IPS-20b (cell line): ENCODE measurements at regions not wholly inside any gene's neighbourhood (a gene's known extent, or its start where the extent isn't known, plus 50 kb on each side); places are given as distances from the start of the nearest gene placed in this dataset.

Experiments
- H3K27ac ChIP-seq: one replicate; pipeline ENCODE4 v1.5.1; 2013; ENCODE audit warnings: low read length
- H3K27me3 ChIP-seq: 2 replicates; pipeline ENCODE4 v1.6.1; 2013; ENCODE audit warnings: mild to moderate bottlenecking, low read length, inconsistent platforms; ENCODE audit not compliant: insufficient read depth
- H3K36me3 ChIP-seq: 2 replicates; pipeline ENCODE4 v1.6.1; 2013; ENCODE audit warnings: low read depth, mild to moderate bottlenecking, inconsistent platforms, low read length, moderate library complexity; ENCODE audit not compliant: insufficient read depth
- H3K4me1 ChIP-seq: 2 replicates; pipeline ENCODE4 v1.6.1; 2013; ENCODE audit warnings: mild to moderate bottlenecking, control low read depth, inconsistent platforms, low read length, moderate library complexity; ENCODE audit not compliant: insufficient read depth
- H3K4me3 ChIP-seq: 2 replicates; pipeline ENCODE4 v1.5.1; 2013; ENCODE audit warnings: mild to moderate bottlenecking, low read length, inconsistent platforms
- H3K9ac ChIP-seq: 2 replicates; pipeline ENCODE4 v1.6.1; 2013; ENCODE audit warnings: low read depth, mild to moderate bottlenecking, inconsistent platforms, low read length, moderate library complexity
- H3K9me3 ChIP-seq: 2 replicates; pipeline ENCODE4 v1.6.1; 2013; ENCODE audit warnings: mild to moderate bottlenecking, low read depth, low read length, inconsistent platforms; ENCODE audit not compliant: insufficient read depth

DNA sequence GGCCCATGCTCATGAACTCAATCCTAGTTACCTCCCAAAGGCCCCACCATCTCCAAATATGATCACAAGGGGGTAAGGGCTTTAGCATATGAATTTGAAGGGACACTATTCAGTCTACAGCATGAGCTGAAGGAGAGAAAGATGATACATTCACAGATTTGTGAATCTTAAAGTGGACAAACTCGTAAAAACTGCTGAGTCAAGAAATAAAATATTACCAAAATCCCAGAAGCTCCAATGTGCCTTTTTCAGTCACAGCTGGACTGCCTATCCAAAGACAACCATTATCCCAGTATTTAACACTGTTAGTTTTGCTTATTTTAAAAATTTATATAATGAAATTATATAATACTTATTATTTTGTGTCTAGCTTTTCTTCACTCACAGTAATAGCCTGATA, 109.0 kb downstream of the CXXC4 start:
- no peaks in the 10 kb centered on the region for H3K36me3 ChIP-seq

DNA sequence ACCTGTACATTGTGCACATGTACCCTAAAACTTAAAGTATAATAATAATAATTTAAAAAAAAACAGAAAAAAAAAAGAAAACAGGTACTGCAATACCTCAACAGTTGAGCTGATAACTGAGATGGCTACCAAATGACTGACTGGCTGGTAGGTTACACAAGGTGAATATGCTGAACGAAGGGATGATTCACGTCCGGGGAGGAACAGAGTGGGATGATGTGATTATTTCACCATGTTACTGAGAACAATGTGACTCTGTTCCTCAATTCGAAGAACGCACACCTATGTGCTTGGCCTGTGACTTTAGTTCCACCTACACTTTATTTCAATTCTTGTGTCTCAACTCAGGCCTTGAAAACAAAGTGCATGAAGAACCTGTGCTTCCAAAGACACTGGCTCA, 111.7 kb downstream of the CXXC4 start:
- H3K9me3 ChIP-seq, result no peaks in the 10 kb centered on the region
- no peak overlapping the region for H3K4me3 ChIP-seq
- H3K36me3 ChIP-seq, result no peaks in the 10 kb centered on the region
- H3K27me3 ChIP-seq, result no peaks in the 10 kb centered on the region
- H3K4me1 ChIP-seq, result no peaks in the 10 kb centered on the region
- H3K9ac ChIP-seq, result no peak overlapping the region
- no peak overlapping the region for H3K27ac ChIP-seq

More for the DNA sequence above, 109.0 kb downstream of the CXXC4 start:
- Histone ChIP-seq H3K9me3 (no peaks in the 10 kb centered on the region), H3K27me3 (no peaks in the 10 kb centered on the region), H3K4me1 (no peaks in the 10 kb centered on the region), H3K4me3 (no peak overlapping the region), H3K9ac (no peak overlapping the region), H3K27ac (no peak overlapping the region)

DNA sequence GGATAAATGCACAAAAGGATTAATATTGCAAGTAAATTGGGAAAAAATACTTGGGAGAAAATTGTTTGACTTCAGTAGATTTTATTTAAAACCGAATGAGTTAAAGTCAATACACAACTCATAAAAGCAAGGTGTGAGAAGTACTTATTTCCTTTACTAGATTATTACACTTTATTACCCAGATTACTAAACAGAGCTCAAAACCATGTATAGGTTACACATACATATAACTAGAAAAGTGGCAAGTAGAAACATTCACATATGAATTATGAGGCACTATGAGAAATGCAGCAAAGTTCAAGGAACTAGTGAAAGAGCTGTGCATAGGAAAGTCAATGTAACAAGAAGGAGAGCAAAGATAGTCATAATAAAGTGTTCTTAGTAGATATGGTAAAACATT, 113.0 kb downstream of the CXXC4 start:
- Histone ChIP-seq H3K9ac (no peak overlapping the region), H3K36me3 (no peaks in the 10 kb centered on the region), H3K4me1 (no peaks in the 10 kb centered on the region), H3K9me3 (no peaks in the 10 kb centered on the region), H3K27ac (no peak overlapping the region), H3K27me3 (no peaks in the 10 kb centered on the region), H3K4me3 (no peak overlapping the region)

DNA sequence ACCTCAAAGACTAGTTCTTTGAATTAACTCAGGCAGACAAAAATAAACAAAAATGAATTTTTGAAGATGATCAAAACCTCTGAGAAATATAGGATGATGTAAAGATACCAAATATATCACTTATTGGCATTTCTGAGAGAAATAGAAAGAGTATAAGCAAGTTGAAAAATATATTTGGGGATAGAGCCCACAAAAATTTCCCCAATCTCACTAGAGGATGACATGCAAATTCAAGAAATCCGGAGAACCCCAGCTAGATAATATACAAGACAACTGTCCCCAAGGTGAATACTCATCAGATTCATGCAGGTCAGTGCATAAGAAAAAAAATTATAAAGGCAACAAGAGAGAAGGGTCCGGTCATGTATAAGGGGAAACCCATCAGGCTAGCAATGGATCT, 129.1 kb downstream of the CXXC4 start:
- Histone ChIP-seq H3K9me3 (no peaks in the 10 kb centered on the region), H3K9ac (no peak overlapping the region), H3K27ac (no peak overlapping the region), H3K4me3 (no peak overlapping the region), H3K36me3 (no peaks in the 10 kb centered on the region), H3K4me1 (no peaks in the 10 kb centered on the region), H3K27me3 (no peaks in the 10 kb centered on the region)

DNA sequence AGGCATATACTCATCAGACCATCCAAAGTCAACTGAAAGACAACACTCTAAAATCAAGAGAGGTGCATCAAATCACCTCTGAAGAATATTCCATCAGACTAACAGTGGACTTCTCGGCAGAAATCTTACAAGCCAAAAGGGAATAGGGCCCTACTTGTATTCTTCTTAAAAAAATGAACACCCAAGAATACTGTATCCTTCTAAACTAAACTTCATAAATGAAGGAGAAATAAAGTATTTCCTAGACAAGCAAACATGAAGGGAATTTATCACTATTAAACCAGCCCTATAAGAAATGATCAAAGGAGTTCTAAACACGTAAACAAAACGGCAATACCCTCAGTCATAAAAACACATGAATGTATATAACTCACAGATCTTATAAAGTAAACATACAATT, 141.2 kb downstream of the CXXC4 start:
- no peaks in the 10 kb centered on the region for H3K36me3 ChIP-seq
- H3K4me1 ChIP-seq, result no peaks in the 10 kb centered on the region
- no peak overlapping the region for H3K4me3 ChIP-seq
- H3K9me3 ChIP-seq, result peaks cover 3% of the 10 kb centered on the region; the same call in 1 of the 2 replicates
- no peak overlapping the region for H3K27ac ChIP-seq
- no peak overlapping the region for H3K9ac ChIP-seq
- no peaks in the 10 kb centered on the region for H3K27me3 ChIP-seq

DNA sequence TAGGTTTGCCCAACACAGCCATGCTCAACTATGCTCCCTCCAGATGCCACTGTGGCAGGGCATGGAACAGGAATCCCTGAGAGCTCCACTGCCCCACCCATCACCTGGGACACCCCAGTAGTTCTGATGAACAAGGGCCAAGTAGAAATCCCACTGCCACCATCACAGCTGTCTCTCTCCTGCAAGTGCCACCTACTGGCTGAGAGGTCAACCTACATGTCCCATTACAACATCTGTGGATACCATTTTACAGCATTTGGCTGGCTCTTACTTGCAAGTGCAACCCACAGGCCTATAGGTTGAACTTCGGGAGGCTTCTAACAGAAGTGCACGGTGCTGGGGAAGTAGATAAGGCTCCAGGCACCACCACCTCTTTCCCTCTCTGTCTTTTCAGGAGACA, 142.5 kb downstream of the CXXC4 start:
- no peak overlapping the region for H3K4me3 ChIP-seq
- H3K36me3 ChIP-seq, result no peaks in the 10 kb centered on the region
- no peaks in the 10 kb centered on the region for H3K4me1 ChIP-seq
- H3K27ac ChIP-seq, result no peak overlapping the region
- H3K27me3 ChIP-seq, result no peaks in the 10 kb centered on the region
- H3K9me3 ChIP-seq, result peaks cover 2% of the 10 kb centered on the region; the same call in 1 of the 2 replicates
- H3K9ac ChIP-seq, result no peak overlapping the region

DNA sequence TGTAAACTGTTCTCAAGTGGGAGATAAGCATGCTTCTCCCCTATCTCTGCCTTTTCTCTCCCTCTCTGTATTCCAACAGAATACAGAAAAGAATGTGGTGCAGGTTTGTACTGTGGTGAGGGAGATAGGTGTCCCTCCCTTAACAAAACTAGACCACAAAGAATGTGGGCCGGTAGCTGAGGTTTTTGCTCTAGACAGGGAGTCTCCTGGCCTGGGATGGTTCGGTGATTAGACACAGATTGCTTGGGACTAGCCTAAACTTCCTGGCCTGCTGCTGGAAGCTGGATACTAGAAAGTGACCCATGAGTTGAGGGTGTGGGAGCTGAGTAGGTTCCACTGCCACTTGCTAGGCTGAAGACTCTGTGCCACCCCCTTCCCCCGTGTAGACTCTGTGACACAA, 143.0 kb downstream of the CXXC4 start:
- Histone ChIP-seq H3K27ac (no peak overlapping the region), H3K27me3 (no peaks in the 10 kb centered on the region), H3K4me1 (no peaks in the 10 kb centered on the region), H3K9ac (no peak overlapping the region), H3K4me3 (no peak overlapping the region), H3K36me3 (no peaks in the 10 kb centered on the region), H3K9me3 (no peaks in the 10 kb centered on the region)

DNA sequence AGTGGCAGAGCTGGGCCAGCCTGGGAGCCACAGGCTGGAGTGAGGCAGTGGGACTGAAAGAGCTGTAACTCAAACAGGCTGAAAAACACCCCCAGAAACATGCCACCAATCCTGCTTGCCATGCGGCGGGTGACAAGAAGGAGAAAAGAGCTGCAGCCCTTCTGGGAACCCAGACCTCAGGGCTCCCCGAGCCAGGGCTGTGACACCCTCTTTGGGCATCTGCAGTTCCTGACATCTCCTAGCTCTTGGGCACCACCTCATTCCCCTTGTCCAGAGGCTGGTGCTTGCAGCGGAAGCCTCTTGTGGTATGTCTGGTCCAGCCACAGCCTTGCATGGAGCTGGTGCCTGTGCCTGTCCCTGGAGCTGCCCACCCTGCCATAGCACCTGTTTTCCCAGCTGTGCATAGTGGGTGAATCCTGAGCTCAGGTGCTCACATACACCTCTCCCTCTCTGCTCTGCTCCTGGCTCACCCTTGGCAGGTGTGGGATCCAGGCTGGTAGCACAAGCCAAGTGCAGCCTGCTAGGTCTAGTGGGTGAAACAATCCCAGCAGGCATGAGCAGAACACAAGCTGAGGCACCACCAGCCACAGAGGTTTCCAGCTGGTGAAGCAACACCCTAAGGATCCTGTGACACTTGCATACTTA, 149.0 kb downstream of the CXXC4 start:
- H3K9me3 ChIP-seq, result no peaks in the 10 kb centered on the region
- H3K4me1 ChIP-seq, result no peaks in the 10 kb centered on the region
- H3K27me3 ChIP-seq, result no peaks in the 10 kb centered on the region
- H3K27ac ChIP-seq, result no peak overlapping the region
- H3K36me3 ChIP-seq, result no peaks in the 10 kb centered on the region
- no peak overlapping the region for H3K9ac ChIP-seq
- no peak overlapping the region for H3K4me3 ChIP-seq

DNA sequence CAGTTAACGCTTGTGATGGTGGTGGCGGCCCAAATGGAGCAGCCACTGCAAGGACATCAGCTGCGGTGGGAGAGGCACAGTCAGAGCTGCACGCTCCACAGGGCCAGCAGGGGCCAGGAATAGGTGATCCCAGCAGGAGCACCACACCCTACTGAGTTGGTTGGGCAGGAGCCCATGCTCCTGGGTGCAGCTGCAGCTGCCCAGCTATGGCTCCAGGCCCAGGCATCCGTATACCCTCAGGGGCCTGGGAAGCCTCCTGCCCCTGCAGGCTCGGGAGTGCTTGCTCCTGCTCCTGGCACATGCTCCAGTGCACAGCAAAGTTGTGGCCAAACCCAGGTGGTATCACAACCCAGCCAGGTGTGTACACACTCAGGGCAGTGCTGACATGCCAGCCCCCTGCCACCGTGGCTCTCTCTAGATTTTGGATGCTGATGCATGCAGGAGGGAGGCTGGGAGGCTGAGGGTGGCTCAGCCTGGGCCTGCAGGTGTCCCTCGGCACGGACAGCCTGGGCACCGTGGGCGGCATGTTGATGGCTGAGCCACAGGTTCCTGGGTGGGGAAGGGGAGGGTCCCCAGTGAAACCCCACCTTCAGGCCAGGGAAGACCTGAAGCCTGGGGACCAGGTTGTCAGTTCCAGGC, 150.2 kb downstream of the CXXC4 start:
- Histone ChIP-seq H3K27me3 (no peaks in the 10 kb centered on the region), H3K27ac (no peak overlapping the region), H3K9ac (no peak overlapping the region), H3K9me3 (no peaks in the 10 kb centered on the region), H3K36me3 (no peaks in the 10 kb centered on the region), H3K4me3 (no peak overlapping the region), H3K4me1 (no peaks in the 10 kb centered on the region)

DNA sequence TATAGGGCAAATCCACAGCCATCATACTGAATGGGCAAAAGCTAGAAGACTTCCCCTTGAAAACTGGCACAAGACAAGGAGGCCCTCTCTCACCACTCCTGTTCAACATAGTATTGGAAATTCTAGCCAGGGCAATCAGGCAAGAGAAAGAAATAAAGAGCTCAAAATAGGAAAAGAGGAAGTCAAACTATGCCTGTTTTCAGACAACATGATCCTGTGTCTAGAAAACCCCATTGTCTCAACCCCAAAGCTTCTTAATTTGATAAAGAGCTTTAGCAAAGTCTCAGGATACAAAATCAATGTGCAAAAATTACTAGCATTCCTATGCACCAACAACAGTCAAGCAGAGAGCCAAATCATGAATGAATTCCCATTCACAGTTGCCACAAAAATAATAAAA, 160.3 kb downstream of the CXXC4 start:
- Histone ChIP-seq H3K9ac (no peak overlapping the region), H3K4me1 (no peaks in the 10 kb centered on the region), H3K4me3 (no peak overlapping the region), H3K27me3 (no peaks in the 10 kb centered on the region), H3K27ac (no peak overlapping the region), H3K36me3 (no peaks in the 10 kb centered on the region), H3K9me3 (no peaks in the 10 kb centered on the region)

DNA sequence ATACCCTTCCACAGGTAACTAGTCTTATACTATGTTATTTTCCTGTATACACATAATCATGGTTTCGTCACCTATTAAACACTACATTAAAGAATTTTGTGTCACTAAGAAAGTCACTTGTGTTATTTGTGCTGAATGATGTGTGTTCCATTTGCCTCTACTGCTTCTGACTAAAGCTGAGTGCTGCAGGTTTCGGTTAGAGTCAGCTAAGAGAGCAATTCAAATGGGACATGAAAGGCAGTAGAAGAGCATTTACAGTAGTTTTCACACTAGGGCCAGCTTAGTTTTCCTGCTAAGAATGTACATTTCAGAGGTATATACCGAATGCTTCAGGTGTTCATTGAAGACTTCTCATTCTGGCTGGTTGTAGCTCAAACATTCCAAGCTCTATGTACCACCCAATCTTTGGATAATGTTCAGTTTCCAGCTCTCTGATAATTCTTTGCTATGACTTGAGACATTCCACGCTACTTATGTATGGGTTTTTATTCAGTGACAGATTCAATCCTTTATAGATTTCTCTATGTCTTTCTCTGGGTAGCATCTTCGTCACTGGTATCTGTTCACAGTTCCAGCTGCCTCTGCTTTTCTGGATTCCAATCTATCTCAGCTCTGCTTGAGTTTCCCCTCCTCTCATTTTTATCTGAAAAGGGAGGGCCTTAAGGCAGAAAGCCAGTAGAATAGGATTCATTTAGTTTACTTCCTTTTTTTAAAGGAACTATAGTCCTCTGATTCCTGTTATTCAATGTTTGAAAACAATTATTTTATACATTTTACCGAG, 164.4 kb downstream of the CXXC4 start:
- H3K4me1 ChIP-seq, result no peaks in the 10 kb centered on the region
- no peak overlapping the region for H3K4me3 ChIP-seq
- H3K27me3 ChIP-seq, result no peaks in the 10 kb centered on the region
- no peak overlapping the region for H3K9ac ChIP-seq
- H3K27ac ChIP-seq, result no peak overlapping the region
- no peaks in the 10 kb centered on the region for H3K36me3 ChIP-seq
- H3K9me3 ChIP-seq, result no peaks in the 10 kb centered on the region
